Femur (tissue), 1 donor: ENCODE measurements at regions not wholly inside any gene's neighbourhood (a gene's known extent, or its start where the extent isn't known, plus 50 kb on each side); places are given as distances from the start of the nearest gene placed in this dataset.

Experiments
- DNase-seq: peaks from one replicate; pipeline ENCODE4 v3.0.0-alpha.2; 2017

DNA sequence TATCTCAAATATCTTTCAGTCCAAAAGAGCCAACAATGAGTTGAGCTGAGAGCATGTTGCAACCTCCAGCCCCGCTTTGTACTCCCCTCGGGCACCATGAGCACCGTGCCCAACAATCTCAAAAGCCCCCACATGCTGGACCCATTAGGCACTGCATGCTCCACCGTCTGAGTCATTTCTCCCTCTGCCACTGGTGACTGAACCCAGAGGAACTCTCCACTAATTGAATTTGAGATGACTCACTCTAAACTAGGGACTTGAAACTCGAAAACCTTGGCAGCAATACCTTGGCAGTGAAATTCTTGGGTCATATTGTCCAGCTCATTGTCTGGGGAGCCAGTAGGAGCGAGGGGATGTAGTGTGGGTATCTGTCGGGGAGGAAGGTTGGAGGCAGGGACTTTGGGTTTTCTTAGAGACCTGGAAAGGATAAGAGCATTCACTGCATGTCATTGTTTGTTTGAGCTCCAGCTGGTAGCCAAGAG is 49.9 kb upstream of the SLIT3 start:
- DNase-seq: no peak
